ENCODE measurements at regions not wholly inside any gene's neighbourhood (a gene's known extent, or its start where the extent isn't known, plus 50 kb on each side); places are given as distances from the start of the nearest gene placed in this dataset.
"Not testable (repeated sequence)": the region's sequence is repeated elsewhere in the genome, so short reads cannot be mapped to it uniquely, and the experiment has no call there.

- peak; percentile 3 for DNase-seq
Measured at GRCh38 chr3:43236008-43236407, 50.3 kb upstream of the SNRK start.

GRCh38 chr3:43233062-43233461, 53.3 kb upstream of the SNRK start:
- no peak for DNase-seq

- DNase-seq = no peak
Measured at GRCh38 chr3:43231276-43232000, 54.9 kb upstream of the SNRK start.

GRCh38 chr3:43229865-43230264, 56.5 kb upstream of the SNRK start:
- DNase-seq = not testable (repeated sequence)

- DNase-seq = not testable (repeated sequence)
Measured at GRCh38 chr3:43227685-43228084, 58.7 kb upstream of the SNRK start.

GRCh38 chr3:43224405-43225073, 61.8 kb upstream of the SNRK start:
- no peak for DNase-seq

- no peak for DNase-seq
Measured at GRCh38 chr3:43223670-43224364, 62.5 kb upstream of the SNRK start.

GRCh38 chr3:43222590-43222989, 63.8 kb upstream of the SNRK start:
- DNase-seq = no peak

DNA sequence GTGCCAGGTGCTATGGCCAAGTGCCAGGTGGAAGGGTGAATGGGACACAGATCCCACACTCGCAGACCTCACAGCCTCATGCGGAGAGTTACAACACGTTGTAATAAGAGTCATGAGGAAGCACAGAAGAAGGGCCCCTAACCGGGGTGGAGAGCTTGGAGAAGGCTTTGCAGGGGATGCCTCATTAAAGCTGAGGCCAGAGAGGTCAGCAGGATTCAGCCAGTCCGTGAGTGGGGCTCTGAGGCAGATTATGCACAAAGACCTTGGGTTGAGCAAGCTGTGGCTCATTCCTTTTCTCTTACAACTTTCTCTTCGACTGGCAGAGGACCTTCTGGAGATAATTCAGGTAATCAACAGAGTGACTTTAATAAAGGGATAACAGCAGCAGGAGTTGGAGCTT, 65.3 kb upstream of the SNRK start:
- DNase-seq = no peak

DNA sequence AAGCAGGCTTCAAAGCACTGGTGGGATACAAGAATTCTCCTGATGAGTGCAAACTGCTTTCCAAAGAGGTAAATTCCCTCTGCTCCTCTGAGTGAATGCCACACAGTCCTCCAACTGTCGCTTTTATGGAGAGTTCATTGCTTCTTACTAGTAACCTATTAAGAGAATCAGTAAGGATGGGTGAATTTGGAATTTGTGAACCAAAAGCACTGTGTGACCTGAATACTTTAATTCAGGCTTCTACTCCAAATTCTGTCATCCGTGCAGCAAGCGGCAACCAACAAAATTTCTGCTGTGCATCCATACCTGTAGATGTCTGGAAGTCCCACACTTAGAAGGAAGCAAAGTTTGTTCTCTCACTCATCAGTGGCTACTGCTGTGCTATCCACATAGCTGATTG, 66.7 kb upstream of the SNRK start:
- no peak for DNase-seq

DNA sequence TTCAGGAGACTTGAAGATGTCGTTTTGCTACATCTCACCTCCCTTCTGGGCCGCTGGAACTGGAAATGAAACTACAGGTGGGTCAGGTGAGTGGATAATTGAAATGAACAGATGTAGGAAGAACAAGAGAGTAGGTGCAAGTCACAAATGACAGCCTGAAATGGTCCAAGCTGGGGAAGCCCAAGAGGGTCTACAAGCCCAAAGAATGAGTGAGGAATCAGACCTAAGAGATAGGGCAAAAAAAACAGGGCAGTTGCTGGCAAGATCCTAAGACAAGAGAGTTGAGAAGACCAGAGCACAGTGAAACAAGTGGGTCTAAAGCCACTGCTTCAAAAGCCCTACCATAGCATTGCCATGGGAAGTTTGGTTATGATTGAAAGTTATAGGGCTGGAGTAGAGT, 67.4 kb upstream of the SNRK start:
- no peak for DNase-seq

- no peak for DNase-seq
Measured at GRCh38 chr3:43218156-43218555, 68.2 kb upstream of the SNRK start.

DNA sequence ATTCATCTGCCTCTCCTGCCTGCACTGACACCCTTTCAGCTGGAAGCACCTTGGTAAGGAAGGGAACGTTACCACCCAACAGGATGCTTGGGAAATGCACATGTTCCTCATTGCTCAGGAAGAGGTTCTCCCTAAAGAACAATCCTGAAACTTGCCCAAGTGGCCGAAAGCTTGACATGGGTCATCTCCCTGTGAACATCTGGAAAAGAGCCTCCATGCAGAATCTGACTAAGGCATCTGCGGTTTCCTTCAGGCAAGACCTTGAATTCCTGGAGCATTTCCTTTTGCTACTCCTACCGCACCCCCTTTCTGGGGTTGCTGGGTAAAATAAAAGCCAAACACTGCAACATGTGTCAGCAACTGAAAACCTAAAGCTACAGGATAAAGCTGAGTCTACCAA, 68.7 kb upstream of the SNRK start:
- no peak for DNase-seq

GRCh38 chr3:43217206-43217605, 69.1 kb upstream of the SNRK start:
- no peak for DNase-seq

DNA sequence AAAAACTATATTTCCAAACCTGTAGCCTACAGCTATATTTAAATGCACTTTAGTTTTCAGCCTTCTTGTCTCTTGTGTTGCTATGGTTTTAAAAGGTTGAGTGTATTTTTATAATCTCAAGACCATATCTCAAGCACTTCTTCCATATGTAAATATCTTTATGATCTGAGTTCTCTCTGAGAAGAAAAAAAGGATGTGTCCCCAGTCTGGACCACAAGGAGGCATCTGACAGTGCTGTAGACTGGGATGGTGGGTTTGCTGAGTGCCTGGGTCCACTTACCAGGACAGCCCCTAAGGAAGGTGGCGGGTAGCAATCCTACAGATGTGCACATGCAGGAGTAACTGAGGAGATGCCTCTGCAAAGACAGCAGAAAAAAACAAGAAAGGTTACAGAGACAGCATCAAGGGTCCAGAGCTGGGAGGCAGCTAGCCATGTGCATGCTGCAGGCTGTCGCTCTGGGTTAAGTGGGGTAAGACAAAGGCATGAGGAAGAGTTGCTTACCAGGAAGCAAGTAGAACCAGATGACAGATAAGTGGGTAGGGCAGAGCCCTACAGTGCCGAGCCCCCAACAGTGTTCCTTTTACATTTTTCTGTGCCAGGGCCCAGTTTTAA, 70.6 kb upstream of the SNRK start:
- DNase-seq = no peak

- no peak for DNase-seq
Measured at GRCh38 chr3:43215138-43215537, 71.2 kb upstream of the SNRK start.

DNA sequence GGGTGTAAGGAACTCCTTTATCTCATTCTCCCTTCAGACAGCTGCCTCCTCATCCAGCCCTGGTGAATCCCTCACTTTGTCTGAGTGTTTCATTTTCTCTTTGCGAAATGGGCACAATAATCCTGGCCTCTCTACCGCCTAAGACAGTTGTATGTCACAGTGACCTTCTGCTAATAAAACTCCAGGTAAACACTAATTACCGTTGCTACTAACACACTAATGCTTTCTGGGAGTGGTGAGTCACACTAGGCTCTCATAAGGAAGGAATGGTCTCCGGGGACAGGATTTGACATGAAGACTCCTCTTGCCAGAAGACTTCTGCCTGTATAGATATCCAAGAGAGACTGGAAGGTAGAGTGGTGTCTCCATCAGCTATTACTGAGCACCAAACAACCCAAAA, 71.7 kb upstream of the SNRK start:
- DNase-seq = no peak

DNA sequence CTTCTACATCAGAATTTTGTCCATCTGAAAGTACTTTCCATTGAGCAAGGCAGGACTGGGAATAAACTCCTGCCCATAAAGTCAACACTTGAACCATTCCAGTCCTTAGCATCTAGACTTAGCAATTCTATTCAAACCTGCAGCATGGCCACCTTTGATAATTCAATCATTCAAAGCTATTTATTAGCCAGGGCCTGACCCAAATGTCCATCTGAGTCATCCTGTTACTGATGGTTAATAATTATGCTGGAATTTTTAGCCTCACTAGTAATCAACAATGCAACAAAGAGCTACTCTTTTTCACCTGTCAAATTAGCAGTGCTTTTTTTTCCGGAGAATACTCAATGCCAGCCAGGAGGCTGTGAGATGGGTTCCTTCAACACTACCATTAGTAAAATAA, 72.7 kb upstream of the SNRK start:
- no peak for DNase-seq

- DNase-seq = no peak
Measured at GRCh38 chr3:43212914-43213611, 73.3 kb upstream of the SNRK start.

DNA sequence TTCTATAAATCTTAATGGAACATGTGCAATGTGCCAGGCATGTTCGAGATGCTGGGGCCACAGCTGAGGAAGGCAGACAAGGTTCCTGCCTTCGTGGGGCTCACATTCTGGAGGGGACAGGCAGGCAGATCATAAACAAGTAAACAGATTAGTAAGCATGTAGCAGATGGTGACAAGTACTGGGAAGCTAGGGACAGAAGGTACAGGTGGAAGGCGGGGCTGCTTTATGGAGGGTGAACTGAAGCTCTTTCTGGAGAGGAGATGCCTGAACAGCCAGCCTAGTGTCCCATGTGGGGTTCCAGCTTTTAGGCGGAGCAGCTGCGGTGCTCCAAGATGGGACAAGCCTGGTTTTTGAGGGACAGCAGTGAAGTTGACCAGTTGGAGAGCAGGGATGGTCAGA, 74.7 kb upstream of the SNRK start:
- no peak for DNase-seq

DNA sequence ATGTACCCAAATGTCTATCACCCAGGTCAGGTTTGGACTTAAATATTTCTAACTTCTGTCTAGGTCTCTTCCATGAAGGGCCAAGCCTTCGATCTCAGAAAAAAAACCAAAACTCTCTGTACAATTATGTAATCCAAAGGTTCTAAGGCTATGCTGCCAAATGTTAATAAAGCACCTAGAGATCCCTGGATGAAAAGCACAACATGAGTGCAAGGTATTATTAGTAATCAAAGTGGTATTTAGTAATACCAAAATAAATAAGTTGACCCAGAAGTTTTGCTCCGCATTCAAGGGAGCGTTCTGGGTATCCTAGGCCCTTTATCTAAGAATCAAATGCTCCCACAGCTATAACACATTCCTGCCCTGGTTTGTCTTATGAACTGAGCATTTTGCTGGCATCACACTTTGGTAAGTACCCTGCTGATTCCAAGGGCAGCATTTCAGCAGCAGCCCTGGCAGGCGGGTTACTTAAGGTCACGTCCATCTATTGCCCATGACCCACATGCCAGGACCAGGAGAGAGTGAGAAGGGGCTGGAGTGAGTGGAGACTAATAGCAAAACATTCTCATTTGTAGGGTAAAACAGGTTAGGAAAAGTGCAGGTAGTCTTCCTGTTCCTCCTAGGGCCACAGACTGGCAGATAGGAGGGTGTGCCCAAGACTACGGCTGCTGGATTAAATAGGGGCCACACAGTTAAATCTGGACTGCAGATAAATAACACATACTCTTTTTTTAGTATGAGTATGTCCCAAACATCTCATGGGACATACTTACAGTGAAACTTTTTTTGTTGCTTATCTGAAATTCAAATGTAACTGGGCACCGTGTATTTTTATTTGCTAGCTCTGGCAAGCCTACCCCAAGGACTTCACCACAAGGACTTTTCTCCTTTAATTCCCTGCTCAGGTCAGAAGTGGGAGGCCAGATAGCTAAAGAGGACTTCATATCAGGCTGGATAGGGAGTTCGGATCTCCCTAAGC, 76.0 kb upstream of the SNRK start:
- DNase-seq = no peak

GRCh38 chr3:43207628-43208085, 78.7 kb upstream of the SNRK start:
- no peak for DNase-seq

Data from activated CD4-positive, alpha-beta T cell treated with anti-CD3 and anti-CD28 coated beads, Interleukin-2, Interleukin-6, amounts not matched to agents 100 ng/mL and 50 ng/mL, durations not matched to agents 16 hours and 8 hours (primary cell).